ENCODE measurements at regions not wholly inside any gene's neighbourhood (a gene's known extent, or its start where the extent isn't known, plus 50 kb on each side); places are given as distances from the start of the nearest gene placed in this dataset.

DNA sequence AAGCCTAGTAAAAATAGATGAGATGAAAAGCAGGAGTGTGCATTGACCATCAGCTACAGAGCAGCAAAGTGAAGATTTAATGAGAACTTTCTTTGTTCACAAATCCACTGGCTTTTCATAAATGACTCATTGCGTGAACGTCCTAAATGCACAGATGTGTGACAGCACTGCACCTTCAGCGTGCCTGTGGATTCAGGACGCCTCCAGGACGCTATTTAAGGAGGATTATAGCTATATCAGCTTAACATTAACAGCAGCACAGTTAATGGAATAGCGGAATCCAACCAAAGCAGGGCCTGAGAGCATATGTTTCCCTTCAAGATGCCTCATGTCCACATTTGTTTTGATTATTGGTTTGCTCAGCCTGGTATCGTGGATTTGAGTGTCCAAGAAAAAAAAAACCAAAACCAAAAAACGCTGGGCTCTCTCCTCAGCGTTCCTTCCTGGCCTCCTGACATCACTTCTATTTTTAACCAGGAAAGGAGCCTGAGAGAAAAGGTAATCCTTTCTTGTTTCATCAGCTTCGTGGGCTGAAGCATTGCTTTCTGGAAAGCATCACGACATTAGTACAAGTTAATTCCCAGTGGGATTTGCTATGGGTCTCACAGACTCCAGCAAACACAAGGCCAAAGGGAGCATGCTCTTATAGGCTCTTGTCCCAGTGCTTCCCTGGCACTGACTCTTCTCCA, 447.0 kb upstream of the SMIM21 start:
- H3K9me3 ChIP-seq (ENCODE audit: control insufficient read depth, low read length), result no peaks in the 10 kb centered on the region
- no peaks in the 10 kb centered on the region for H3K4me1 ChIP-seq
- no peak overlapping the region for H3K4me2 ChIP-seq (ENCODE audit: low read length)
- H3K27me3 ChIP-seq (ENCODE audit: control insufficient read depth, insufficient read depth, low read length), result no peaks in the 10 kb centered on the region
- no peak overlapping the region for H2AFZ ChIP-seq
- H3K27ac ChIP-seq, result no peak overlapping the region
- H3K4me3 ChIP-seq (ENCODE audit: low read depth, low read length), result no peak overlapping the region
- H3K36me3 ChIP-seq (ENCODE audit: control insufficient read depth, insufficient read depth, low read length), result no peaks in the 10 kb centered on the region
- TF ChIP-seq, protein P1, sequence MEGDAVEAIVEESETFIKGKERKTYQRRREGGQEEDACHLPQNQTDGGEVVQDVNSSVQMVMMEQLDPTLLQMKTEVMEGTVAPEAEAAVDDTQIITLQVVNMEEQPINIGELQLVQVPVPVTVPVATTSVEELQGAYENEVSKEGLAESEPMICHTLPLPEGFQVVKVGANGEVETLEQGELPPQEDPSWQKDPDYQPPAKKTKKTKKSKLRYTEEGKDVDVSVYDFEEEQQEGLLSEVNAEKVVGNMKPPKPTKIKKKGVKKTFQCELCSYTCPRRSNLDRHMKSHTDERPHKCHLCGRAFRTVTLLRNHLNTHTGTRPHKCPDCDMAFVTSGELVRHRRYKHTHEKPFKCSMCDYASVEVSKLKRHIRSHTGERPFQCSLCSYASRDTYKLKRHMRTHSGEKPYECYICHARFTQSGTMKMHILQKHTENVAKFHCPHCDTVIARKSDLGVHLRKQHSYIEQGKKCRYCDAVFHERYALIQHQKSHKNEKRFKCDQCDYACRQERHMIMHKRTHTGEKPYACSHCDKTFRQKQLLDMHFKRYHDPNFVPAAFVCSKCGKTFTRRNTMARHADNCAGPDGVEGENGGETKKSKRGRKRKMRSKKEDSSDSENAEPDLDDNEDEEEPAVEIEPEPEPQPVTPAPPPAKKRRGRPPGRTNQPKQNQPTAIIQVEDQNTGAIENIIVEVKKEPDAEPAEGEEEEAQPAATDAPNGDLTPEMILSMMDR (IDR thresholded peaks at IDR 0.05), result no peak
- H3K9ac ChIP-seq, result no peak overlapping the region
- H3K79me2 ChIP-seq, result no peaks in the 10 kb centered on the region

- Histone ChIP-seq H3K9ac (no peak overlapping the region), H3K4me1 (no peaks in the 10 kb centered on the region), H3K27me3 (ENCODE audit: control insufficient read depth, insufficient read depth, low read length) (no peaks in the 10 kb centered on the region), H2AFZ (no peak overlapping the region), H3K4me2 (ENCODE audit: low read length) (no peak overlapping the region), H3K36me3 (ENCODE audit: control insufficient read depth, insufficient read depth, low read length) (no peaks in the 10 kb centered on the region), H3K27ac (no peak overlapping the region), H3K9me3 (ENCODE audit: control insufficient read depth, low read length) (no peaks in the 10 kb centered on the region), H3K4me3 (ENCODE audit: low read depth, low read length) (no peak overlapping the region), H3K79me2 (no peaks in the 10 kb centered on the region)
- TF ChIP-seq, protein P1 (IDR thresholded peaks at IDR 0.05), result no peak
Observed at GRCh38 chr18:75871596-75871995, 444.1 kb upstream of the SMIM21 start.

- TF ChIP-seq, protein P1 (IDR thresholded peaks at IDR 0.05), result no peak
- H3K4me2 ChIP-seq (ENCODE audit: low read length), result no peak overlapping the region
- no peaks in the 10 kb centered on the region for H3K27me3 ChIP-seq (ENCODE audit: control insufficient read depth, insufficient read depth, low read length)
- no peak overlapping the region for H2AFZ ChIP-seq
- H3K4me3 ChIP-seq (ENCODE audit: low read depth, low read length), result no peak overlapping the region
- no peak overlapping the region for H3K27ac ChIP-seq
- no peaks in the 10 kb centered on the region for H3K79me2 ChIP-seq
- no peaks in the 10 kb centered on the region for H3K4me1 ChIP-seq
- H3K9ac ChIP-seq, result no peak overlapping the region
- no peaks in the 10 kb centered on the region for H3K36me3 ChIP-seq (ENCODE audit: control insufficient read depth, insufficient read depth, low read length)
- H3K9me3 ChIP-seq (ENCODE audit: control insufficient read depth, low read length), result no peaks in the 10 kb centered on the region
Observed at GRCh38 chr18:75869162-75869561, 441.7 kb upstream of the SMIM21 start.

DNA sequence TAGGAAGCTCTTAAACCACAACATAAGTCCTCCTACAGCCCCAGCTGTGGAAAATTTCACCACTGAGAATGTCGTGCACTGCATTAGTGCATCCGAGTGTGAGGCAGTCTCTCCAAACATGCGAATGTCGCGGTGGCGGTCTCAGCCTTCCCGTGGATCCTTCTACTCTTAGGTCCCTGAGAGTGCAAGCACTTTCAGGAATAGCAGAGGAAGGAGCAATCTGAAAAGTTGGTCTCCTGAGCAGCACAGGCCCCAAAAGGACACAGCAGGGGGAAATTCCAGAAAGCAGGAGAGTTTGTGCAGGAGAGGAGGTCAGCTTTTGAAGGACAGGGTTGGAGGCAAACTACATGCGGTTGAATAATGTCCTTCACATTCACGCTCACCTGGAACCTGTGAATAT, 440.5 kb upstream of the SMIM21 start:
- Histone ChIP-seq H3K4me1 (no peaks in the 10 kb centered on the region), H3K36me3 (ENCODE audit: control insufficient read depth, insufficient read depth, low read length) (no peaks in the 10 kb centered on the region), H2AFZ (no peak overlapping the region), H3K79me2 (no peaks in the 10 kb centered on the region), H3K4me3 (ENCODE audit: low read depth, low read length) (no peak overlapping the region), H3K9me3 (ENCODE audit: control insufficient read depth, low read length) (no peaks in the 10 kb centered on the region), H3K9ac (no peak overlapping the region), H3K27ac (no peak overlapping the region), H3K4me2 (ENCODE audit: low read length) (no peak overlapping the region), H3K27me3 (ENCODE audit: control insufficient read depth, insufficient read depth, low read length) (no peaks in the 10 kb centered on the region)
- TF ChIP-seq, protein P1 (IDR thresholded peaks at IDR 0.05), result no peak

- H3K4me1 ChIP-seq, result no peaks in the 10 kb centered on the region
- H3K27ac ChIP-seq, result no peak overlapping the region
- H3K79me2 ChIP-seq, result no peaks in the 10 kb centered on the region
- TF ChIP-seq, protein P1 (IDR thresholded peaks at IDR 0.05), result no peak
- H3K36me3 ChIP-seq (ENCODE audit: control insufficient read depth, insufficient read depth, low read length), result no peaks in the 10 kb centered on the region
- H3K9ac ChIP-seq, result no peak overlapping the region
- H3K4me3 ChIP-seq (ENCODE audit: low read depth, low read length), result no peak overlapping the region
- H3K4me2 ChIP-seq (ENCODE audit: low read length), result no peak overlapping the region
- no peaks in the 10 kb centered on the region for H3K9me3 ChIP-seq (ENCODE audit: control insufficient read depth, low read length)
- no peak overlapping the region for H2AFZ ChIP-seq
- H3K27me3 ChIP-seq (ENCODE audit: control insufficient read depth, insufficient read depth, low read length), result no peaks in the 10 kb centered on the region
Observed at GRCh38 chr18:75865639-75866038, 438.1 kb upstream of the SMIM21 start.
